AG20443 (cell line): ENCODE measurements at regions not wholly inside any gene's neighbourhood (a gene's known extent, or its start where the extent isn't known, plus 50 kb on each side); places are given as distances from the start of the nearest gene placed in this dataset.

Experiments used
- DNase-seq: peaks from one replicate; pipeline ENCODE4 v3.0.0; 2012; ENCODE audit warnings: low spot score, mixed read lengths

DNA sequence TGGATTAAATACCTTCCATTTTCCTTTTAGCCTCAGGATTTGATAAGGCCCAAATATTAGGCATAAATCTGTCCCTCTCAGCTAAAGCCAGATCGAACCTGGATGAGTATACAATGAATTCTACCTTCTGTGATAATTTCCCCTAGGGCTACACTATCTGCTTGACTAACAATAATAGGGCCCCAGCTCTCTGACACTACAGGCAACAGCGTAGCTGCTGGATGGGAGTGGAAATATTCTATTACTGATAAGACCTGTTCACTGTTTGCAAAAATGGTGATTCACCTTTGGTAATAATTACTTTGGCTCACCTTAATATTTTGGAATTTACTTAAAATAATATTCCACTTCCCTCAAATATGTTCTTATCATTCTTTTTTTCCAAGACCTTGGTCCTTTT is 644.2 kb upstream of the SEMA6A start:
- DNase-seq = no peak

- DNase-seq = no peak
Observed at GRCh38 chr5:117212866-117213265, 638.2 kb upstream of the SEMA6A start.

- no peak for DNase-seq
Observed at GRCh38 chr5:117210796-117211195, 636.2 kb upstream of the SEMA6A start.

- DNase-seq = no peak
Observed at GRCh38 chr5:117209479-117209878, 634.9 kb upstream of the SEMA6A start.

GRCh38 chr5:117207088-117207668 is 632.6 kb upstream of the SEMA6A start:
- no peak for DNase-seq

DNA sequence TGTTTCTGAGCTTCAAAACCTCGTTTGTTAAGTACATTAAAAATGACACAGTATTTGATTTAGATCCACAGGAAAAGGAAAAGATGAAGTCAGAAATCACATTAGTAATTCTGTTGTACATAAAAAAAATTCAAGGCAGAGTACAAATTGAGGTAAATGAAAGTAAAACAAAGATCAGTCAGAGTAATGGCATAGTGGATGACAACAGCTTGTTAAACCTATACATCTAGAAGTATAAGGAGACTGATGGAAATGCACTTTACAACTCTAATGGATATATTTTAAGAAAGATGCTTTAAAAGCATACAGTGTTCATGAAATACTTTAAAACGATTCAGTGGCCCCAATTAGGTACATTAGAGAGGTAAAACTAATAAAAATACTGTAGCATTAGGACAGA is 631.3 kb upstream of the SEMA6A start:
- DNase-seq = no peak

DNA sequence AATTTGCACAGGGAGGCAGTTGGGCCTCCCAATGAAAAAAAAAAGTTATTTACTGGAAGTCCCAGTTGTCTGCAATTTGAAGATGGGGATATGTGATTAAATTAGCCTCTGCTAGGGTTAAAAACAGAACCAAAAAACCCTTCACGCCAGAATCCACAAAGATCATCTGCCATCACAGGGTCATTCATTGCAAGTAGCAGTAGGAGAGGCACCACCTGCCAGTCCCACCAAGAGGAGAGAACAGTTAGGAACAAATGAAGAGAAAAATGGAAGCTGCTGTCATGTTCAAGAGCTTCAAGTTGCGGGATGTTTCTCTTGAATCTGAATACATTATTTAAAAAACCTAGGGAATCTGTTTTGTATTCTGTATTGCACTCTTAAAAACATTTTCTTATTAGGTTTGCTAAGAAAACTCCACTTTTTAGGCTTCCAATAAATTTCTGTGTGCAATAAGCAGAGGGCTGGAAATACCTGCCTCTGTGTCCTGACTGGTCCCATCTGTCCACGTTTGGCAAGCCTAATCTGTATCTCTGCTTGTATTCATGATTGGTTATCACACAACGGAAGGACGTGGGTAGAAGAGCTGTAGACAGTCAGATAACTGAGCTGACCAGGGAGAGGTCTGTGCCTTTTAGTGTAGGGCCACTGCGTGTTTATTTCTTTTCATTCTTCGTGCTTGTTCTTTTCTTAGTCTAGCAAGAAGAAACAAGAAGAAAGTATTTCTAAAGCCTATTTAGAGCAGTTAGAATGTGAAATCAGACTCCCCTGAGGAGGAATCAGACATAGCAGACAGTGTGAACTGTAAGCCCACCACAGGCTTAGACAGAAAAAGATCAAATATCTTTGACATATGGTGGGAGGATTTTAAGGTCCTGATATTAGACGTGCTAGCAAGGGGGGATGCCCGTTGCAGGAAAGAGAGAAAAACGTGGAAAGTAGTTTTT is 630.6 kb upstream of the SEMA6A start:
- no peak for DNase-seq

GRCh38 chr5:117204404-117204803 is 629.8 kb upstream of the SEMA6A start:
- DNase-seq = no peak

GRCh38 chr5:117203584-117203983 is 629.0 kb upstream of the SEMA6A start:
- no peak for DNase-seq

DNA sequence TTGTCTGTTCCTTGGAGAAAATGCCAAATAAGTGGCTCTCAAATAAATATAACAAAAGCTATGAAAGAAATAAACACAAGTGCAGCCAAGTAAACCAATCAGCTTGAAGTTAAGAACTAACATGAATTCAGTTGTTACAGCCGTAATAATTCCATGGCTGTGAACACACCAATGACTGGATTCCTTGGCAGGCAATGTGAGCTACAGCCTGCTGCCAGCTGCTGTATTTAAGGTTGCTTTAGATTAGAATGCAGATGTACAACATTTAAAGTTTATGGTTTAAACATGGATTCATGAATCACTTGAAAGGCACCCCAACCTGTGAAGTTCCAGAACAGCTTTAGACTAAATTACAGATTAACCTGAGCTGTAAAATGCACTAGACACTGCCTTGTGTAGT is 626.4 kb upstream of the SEMA6A start:
- DNase-seq = no peak

GRCh38 chr5:117195076-117195475 is 620.5 kb upstream of the SEMA6A start:
- no peak for DNase-seq

GRCh38 chr5:117191251-117191650 is 616.6 kb upstream of the SEMA6A start:
- no peak for DNase-seq

GRCh38 chr5:117189784-117190183 is 615.2 kb upstream of the SEMA6A start:
- DNase-seq = no peak

DNA sequence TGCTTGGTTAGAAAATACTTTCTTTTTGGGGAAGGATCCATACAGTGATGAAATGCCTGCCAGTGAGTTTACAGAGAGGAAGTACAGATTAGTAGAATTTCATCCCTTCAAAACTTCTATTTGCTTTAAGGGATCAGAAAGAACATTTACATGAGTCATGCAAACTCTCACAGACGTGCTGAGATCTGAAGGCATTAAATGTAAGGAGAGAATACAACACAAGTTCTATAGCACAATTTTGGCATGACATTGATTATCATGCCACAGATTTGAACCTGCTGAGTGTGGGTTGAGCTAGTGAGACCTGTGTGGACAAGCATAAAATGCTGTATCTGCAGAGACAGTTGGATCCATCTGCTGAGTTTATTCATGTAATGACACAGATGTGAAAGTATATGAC is 613.6 kb upstream of the SEMA6A start:
- no peak for DNase-seq

DNA sequence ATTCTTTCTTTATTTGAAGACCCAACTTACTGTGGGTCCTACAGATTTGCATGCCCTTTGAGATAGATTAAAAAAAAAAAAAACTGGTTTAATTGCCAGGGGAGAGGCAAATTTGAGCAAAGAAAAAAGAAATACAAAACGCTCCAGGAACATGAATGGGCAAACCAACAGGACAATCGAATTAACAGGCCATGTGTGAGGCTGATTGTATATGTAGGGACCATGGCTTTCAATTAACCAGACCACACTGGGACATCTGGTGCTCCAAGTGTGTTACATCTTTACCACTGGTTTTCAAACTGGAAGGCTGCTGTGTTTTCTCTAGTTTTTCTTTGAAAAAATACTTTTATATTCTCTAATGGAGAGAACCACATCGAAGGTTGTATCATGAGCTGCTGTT is 612.1 kb upstream of the SEMA6A start:
- DNase-seq = no peak

DNA sequence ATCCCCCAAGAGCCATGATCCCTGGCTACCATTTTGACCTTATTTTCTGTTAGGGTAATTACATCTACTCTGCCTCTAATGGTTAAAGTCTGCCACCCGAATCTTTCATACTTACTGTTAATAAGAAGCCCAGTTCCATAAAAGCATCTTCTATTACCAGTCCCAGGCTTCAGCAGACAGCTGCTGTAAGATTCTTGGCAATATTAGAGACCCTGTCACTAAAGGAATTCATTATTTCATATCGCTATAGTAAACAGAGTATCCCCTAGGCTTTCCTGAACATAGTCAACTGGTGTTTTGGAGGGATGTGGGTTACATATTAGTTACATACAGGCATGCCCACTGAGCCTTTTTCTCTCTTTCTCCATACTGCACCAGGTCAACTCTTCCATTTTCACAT is 608.7 kb upstream of the SEMA6A start:
- DNase-seq = no peak

DNA sequence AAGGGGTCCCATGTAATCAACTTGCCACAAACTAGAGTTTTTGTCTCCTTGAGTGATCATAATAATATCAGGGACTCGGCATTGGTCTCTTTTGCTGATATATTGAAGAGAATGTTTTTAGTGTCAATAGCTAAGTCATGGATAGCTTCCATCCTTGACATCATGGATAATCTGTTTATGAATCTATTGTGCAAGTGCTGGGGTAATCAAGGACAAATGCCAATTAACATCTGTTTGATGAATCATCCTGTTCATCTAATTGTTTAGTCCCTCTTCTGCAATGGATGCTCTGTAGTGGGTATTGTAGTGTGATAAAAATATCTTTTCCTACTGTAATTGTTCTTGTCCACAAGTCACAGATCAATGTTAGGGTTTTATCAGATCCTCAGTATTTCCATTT is 607.5 kb upstream of the SEMA6A start:
- DNase-seq = no peak

DNA sequence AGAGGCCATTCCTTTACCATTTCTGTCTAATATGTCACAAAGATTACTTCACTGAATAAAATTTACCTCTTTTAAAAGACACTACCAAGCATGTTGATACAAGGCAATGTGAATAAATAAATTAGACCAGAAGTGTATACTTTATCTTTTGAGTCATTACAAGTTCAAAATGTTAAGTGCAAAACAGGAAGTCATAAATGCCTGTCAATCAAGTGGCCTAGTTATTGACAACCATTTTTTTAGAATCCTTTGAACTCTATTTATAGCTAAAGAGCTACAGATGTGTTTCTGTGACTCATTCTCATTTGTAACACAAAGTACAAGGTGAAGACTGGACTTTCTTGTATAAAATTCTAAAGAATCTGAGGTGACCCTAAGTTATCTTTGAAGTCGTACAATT is 602.7 kb upstream of the SEMA6A start:
- DNase-seq = no peak

DNA sequence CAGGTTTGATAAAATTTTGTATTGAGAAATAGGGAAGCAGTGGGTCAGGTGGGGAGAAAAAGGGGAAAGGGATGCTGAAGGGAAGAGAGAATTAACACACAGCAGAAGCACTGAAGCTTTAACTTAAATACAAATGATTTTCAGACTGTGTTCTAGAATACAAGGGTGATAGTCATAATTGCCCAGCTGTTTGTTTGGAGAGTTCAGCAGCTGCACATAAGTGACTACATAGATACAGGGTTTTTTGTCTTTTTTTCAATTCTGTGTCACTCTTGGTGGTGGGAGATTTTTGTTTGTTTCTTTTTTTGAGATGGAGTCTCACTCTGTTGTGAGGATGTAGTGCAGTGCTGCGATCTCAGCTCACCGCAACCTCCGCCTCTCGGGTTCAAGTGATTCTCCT is 590.4 kb upstream of the SEMA6A start:
- DNase-seq = no peak

- no peak for DNase-seq
Observed at GRCh38 chr5:117161718-117162335, 587.2 kb upstream of the SEMA6A start.

DNA sequence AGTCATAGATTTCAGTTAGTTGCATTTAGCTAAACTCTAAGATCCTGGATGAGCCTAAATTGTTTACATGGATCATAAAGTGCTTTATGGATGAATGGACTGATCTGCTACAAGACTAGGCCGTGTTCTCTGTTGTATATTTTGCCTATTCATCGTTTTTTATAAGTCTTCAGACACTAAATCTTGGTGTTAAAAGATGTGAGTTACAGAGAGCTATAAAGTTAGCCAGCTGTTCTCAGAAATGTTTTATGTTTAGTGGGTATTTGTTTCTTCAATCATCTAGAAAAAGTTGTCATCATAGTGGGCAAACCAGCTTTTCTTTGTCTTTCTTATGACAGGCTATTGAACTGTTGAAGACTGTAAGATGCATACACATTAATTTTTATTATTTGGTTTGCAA is 585.8 kb upstream of the SEMA6A start:
- DNase-seq = no peak

GRCh38 chr5:117149312-117149711 is 574.7 kb upstream of the SEMA6A start:
- no peak for DNase-seq

GRCh38 chr5:117144086-117144485 is 569.5 kb upstream of the SEMA6A start:
- DNase-seq = no peak
